ENCODE measurements at regions not wholly inside any gene's neighbourhood (a gene's known extent, or its start where the extent isn't known, plus 50 kb on each side); places are given as distances from the start of the nearest gene placed in this dataset.

DNA sequence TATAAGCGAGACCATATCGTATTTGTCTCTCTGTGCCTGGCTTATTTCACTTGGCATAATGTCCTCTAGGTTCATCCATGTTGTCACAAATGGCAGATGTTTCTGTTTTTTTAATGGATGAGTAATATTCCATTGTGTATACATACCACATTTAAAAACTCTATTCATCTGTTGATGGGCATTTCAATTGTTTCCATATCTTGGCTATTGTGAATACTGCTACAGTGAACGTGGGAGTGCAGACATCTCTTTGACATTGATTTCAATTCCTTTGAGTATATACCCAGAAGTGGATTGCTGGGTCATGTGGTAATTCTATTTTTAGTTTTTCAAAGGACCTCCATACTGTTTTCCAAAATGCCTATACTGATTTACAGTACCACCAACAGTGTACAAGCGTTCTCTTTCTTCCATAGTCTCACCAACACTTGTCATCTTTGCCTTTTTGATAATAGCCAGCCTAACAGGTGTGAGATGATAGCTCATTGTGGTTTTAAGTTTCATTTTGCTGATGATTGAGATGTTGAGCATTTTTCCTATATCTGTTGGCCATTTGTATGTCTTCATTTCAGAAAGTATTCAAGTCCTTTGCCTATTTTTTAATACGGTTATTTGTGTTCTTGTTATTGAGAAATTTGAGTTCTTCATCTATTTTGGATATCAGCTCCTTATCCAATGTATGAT is 194.7 kb upstream of the E2F8 start:
- intact Hi-C loops (cut with micrococcal nuclease): loop anchor here (5.0 kb wide), 1 partner anchor 88 kb away; no protein-coding TSS in a partner anchor
- no CpG with 5 or more reads among the region's 5 CpGs for WGBS, 2 experiments (ENCODE audit: extremely low coverage in 2 of 2, insufficient read length in 1 of 2)
- no peak overlapping the region for H3K9ac ChIP-seq (ENCODE audit: low read depth, low read length)
- H3K27ac ChIP-seq (ENCODE audit: insufficient read depth, low read length): no peak overlapping the region
- ChIA-PET POLR2A (ENCODE audit: unreplicated experiment) (no interaction called here), CTCF (interaction anchor here (0.6 kb wide), 1 partner anchor 361 kb away, joined by 5 read pairs; no protein-coding TSS in a partner anchor)
- H3K4ac ChIP-seq (ENCODE audit: low read depth, low read length): no peak overlapping the region
- DNase-seq (no peak), ATAC-seq (ENCODE audit: low read depth) (no peak)
- H4K20me1 ChIP-seq (ENCODE audit: insufficient read depth, low read length): no peaks in the 10 kb centered on the region
- no peaks in the 10 kb centered on the region for H3K27me3 ChIP-seq (ENCODE audit: control insufficient read depth, insufficient read depth, low read length)
- no peak overlapping the region for H4K8ac ChIP-seq (ENCODE audit: low read depth in 2 of 2, low read length in 2 of 2)
- no TSS peak for BruUV-seq (replicated peaks)
- H2AK5ac ChIP-seq (ENCODE audit: low read depth, low read length): no peak overlapping the region
- peaks cover 3% of the 10 kb centered on the region; the same call in 1 of the 2 replicates for H3K9me1 ChIP-seq (ENCODE audit: insufficient read depth, low read length)
- no peak overlapping the region for H2AK9ac ChIP-seq (replicated peaks; ENCODE audit: low read depth, low read length, poor library complexity)
- no peak overlapping the region for H3K18ac ChIP-seq (ENCODE audit: low read depth, low read length)
- H3K4me3 ChIP-seq (ENCODE audit: insufficient read depth, low read depth, low read length): no peak overlapping the region
- H3K79me1 ChIP-seq (ENCODE audit: low read depth in 1 of 2, low read length in 2 of 2): no peaks in the 10 kb centered on the region
- H3K23ac ChIP-seq (ENCODE audit: low read depth, low read length): no peak overlapping the region
- in situ Hi-C loops (cut with MboI; ENCODE audit: low sequenced_read_pairs): no loop called here
- dilution Hi-C loops (cut with HindIII; ENCODE audit: low sequenced_read_pairs, unreplicated experiment): no loop called here
- no peak overlapping the region for H2BK20ac ChIP-seq (ENCODE audit: low read depth, low read length)
- H2AFZ ChIP-seq (replicated peaks; ENCODE audit: low read length, poor library complexity): no peak overlapping the region
- no peaks in the 10 kb centered on the region for H3K36me3 ChIP-seq (ENCODE audit: control insufficient read depth, insufficient read depth, low read length)
- no peak overlapping the region for H2BK15ac ChIP-seq (ENCODE audit: low read depth, low read length)
- no peak for TF ChIP-seq MAZ (IDR thresholded peaks at IDR 0.05; ENCODE audit: borderline replicate concordance, low read depth, low read length)
- TF ChIP-seq, protein P1, sequence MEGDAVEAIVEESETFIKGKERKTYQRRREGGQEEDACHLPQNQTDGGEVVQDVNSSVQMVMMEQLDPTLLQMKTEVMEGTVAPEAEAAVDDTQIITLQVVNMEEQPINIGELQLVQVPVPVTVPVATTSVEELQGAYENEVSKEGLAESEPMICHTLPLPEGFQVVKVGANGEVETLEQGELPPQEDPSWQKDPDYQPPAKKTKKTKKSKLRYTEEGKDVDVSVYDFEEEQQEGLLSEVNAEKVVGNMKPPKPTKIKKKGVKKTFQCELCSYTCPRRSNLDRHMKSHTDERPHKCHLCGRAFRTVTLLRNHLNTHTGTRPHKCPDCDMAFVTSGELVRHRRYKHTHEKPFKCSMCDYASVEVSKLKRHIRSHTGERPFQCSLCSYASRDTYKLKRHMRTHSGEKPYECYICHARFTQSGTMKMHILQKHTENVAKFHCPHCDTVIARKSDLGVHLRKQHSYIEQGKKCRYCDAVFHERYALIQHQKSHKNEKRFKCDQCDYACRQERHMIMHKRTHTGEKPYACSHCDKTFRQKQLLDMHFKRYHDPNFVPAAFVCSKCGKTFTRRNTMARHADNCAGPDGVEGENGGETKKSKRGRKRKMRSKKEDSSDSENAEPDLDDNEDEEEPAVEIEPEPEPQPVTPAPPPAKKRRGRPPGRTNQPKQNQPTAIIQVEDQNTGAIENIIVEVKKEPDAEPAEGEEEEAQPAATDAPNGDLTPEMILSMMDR (conservative IDR thresholded peaks at IDR 0.05; ENCODE audit: low read depth, low read length): no peak
- TF ChIP-seq MXI1 (IDR thresholded peaks at IDR 0.05; ENCODE audit: borderline replicate concordance, low read depth, low read length): no peak
- TF ChIP-seq USF2 (IDR thresholded peaks at IDR 0.05; ENCODE audit: low read depth, low read length): no peak
- no peak for TF ChIP-seq BHLHE40 (IDR thresholded peaks at IDR 0.05; ENCODE audit: low read depth, low read length)
- TF ChIP-seq CHD1 (IDR thresholded peaks at IDR 0.05; ENCODE audit: low read depth, low read length): no peak
- TF ChIP-seq RFX5 (IDR thresholded peaks at IDR 0.05; ENCODE audit: low read depth, low read length): no peak
- no peak for TF ChIP-seq RCOR1 (IDR thresholded peaks at IDR 0.05; ENCODE audit: insufficient replicate concordance, low read length)
- H2BK120ac ChIP-seq (ENCODE audit: low read depth, low read length): no peak overlapping the region
- H3K56ac ChIP-seq (ENCODE audit: extremely low read depth, insufficient read depth, low read length): no peak overlapping the region
- H3K4me2 ChIP-seq (ENCODE audit: low read depth, low read length): no peak overlapping the region
- H4K91ac ChIP-seq (ENCODE audit: insufficient read depth, low read depth, low read length): no peak overlapping the region
- H3K14ac ChIP-seq (replicated peaks; ENCODE audit: low read depth, low read length): no peak overlapping the region
- no peaks in the 10 kb centered on the region for H3K9me3 ChIP-seq (ENCODE audit: control insufficient read depth, insufficient read depth, low read length)
- no peak overlapping the region for H4K5ac ChIP-seq (ENCODE audit: low read depth, low read length)
- H3K4me1 ChIP-seq (ENCODE audit: control insufficient read depth, insufficient read depth, low read length): peaks cover 13% of the 10 kb centered on the region
- H2BK5ac ChIP-seq (ENCODE audit: low read depth, low read length, poor library complexity, severe bottlenecking): no peak overlapping the region
